SKM-1 treated with dmso at 0.1 percent for 144 hours (cell line): ENCODE measurements at regions not wholly inside any gene's neighbourhood (a gene's known extent, or its start where the extent isn't known, plus 50 kb on each side); places are given as distances from the start of the nearest gene placed in this dataset.
"Not testable (repeated sequence)": the region's sequence is repeated elsewhere in the genome, so short reads cannot be mapped to it uniquely, and the experiment has no call there.

Experiments
- DNase-seq: peaks from one replicate; lab custom pipeline; 2025; ENCODE audit not compliant: unreplicated experiment; lab: John Stamatoyannopoulos, UW

DNA sequence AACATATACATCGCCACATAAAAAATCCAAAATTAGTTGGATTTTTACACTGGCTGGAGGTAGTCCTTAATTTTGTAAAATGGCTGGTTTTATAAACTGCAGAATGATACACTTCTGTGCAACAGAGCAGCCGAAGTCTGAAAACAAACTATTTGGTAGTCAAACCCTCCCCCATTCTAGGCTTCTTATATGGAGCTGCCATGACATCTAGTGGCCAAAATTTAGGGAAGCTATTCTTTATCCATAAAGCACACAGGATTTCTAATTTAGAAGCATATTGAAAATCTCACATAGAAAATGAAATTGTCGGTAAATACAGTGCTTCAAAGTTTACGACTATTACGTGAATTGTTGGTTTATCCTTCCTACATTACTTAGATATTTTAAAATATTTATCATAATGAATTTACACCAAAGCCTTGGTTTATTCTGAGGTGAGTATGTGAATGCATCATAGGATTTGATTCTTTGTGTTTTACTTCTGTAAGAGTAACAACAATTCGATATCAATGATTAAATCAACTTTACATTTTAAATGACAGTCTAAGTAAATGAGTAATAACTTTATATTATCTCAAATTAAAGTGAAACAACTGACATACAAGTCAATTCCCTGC, 113.4 kb upstream of the FAM241A start:
- peak; percentile 60 for DNase-seq

DNA sequence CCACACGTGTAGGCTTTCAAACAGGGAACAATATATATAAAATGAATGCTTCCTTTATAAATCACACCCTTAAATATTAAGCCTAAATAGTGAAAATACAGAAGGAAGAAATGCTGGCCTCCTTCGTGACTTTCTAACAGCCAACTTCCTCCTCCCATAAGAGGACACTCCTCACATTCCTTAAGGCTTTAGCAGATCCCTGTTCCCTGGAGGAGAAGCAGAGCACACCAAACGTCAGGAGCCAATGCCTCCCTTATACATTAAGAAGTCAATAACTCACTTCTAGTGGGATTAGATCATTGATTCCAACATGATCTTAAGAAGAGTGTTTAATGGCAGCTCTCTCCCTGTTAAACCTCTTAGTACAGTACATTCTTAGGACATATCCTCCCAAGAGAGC, 108.4 kb upstream of the FAM241A start:
- DNase-seq = no peak

DNA sequence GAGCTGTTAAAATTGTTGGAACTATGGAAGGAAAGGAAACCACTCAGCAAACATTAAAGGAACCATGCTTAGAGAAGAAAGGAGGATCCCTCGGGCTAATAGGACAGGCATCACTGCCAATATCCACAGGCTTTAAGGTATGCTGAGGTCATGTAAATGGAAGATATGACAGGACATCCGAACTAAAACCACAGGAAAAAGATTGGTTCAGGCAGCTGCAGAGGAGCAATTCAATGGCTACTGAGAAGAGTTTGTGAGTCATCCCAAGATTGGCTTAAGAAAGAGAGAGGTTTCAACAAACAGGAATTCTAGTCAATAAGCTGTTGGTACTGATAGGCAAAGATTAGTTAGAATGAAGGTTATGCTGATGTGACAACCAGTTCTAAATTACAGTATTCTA, 106.4 kb upstream of the FAM241A start:
- DNase-seq = no peak

DNA sequence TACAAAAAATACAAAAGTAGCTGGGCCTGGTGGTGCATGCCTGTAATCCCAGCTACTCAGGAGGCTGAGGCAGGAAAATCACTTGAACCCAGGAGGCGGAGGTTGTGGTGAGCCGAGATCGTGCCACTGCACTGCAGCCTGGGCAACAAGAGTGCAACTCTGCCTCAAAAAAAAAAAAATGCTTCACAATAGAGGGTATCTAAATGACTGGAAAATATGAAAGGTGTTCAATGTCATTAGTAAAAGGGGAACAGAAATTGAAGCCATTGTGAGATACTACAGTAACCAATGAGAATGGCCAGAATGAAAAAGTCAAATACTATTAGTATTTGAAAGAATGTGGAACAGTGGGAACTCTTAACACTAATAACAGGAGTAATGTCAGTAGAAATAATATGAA, 96.1 kb upstream of the FAM241A start:
- not testable (repeated sequence) for DNase-seq

DNA sequence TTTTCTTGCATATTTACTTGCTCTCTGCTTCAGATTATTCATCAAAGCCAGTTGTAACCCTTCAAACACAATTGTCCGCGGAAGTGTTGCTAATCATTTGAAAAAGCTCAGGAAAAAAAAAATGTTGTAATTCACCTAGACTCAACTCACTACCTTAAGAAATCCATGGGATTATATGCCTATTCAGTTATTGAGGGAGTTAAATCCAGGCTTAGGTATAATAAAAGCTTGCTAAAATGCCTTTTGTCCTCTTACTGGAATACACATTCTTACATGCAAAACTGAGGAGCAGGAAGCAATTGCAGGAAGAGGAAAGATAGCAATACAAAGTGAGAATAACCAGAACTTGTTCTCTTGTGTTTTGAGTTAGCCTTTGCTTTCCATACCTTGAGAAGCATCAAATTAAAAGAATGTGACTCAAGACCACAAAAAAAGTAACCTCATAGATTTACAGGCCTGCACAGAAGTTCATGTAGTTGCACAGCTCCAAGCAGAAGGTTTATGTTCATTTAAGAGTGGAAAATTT, 91.4 kb upstream of the FAM241A start:
- no peak for DNase-seq

DNA sequence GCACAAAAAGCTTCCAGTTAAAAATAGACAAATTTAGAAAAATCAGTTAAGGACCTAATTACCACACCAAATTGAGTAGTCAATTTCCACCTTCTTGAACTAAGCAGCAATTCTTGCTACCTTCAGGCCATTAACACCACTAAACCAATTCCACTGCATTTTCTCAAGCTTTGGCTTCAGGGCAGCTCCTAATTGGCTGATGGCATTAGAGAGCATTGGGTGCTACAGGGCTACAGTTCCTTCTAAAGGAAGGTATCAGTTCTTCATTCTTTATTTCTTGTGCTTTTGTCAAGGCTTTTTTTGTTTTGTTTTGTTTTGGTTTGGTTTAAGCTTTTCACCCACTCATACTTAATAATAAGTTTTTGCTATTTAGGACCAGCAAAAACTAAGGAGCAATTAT, 90.2 kb upstream of the FAM241A start:
- no peak for DNase-seq

DNA sequence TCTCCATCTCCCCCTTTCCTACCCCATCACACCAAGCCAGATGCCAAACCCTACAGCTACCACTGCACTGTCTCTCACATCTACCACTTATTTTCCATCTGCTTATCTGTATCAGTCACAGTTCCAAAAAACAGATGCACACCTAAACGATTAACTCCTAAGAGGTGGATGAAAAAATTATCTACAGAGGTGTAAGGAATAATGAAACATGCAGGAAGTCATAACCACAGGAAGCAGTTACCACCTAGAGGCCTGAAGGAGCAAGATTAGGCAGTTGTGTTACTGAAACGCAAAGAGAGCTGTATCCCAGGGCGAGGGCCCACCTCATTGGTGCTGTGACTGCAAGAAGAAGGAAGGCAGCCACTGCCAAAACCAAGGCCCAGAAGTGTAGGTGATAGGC, 87.8 kb upstream of the FAM241A start:
- DNase-seq = no peak

DNA sequence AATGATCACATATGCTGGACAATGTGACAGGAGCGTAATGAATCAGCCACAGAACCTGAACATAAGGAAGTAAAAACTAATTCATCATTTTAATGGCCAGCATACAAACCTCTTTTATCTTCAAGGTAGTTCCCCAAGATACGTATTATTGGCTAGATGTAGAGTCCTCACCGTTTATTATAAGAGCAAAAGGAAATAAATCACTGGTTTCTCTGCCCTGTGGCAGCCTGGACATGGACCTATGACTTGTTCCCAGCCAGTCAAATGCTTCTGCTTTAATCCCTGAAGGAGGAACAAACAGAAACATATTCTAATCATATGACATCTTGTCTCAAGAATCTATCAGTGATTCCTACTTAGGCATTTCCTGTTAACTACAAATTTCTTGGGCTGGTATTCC, 86.8 kb upstream of the FAM241A start:
- DNase-seq = no peak

DNA sequence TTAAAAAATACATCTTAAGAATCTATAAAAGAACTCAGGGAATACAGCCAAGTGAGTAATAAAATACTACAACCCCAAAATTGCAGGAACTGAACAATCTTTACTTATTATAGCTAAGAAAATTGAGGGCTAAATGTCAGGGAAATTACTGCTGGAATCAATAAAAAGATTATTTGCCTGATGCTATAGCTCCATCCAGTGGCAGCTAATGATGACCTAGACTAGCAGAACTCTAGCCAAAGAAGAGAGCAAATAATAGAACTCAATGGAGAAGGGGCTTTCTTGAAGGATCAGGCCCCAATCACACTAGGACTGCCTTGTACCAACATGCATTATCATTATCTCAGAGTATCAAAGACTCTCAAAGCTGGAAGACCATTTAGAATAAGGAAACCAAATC, 85.0 kb upstream of the FAM241A start:
- DNase-seq = no peak

DNA sequence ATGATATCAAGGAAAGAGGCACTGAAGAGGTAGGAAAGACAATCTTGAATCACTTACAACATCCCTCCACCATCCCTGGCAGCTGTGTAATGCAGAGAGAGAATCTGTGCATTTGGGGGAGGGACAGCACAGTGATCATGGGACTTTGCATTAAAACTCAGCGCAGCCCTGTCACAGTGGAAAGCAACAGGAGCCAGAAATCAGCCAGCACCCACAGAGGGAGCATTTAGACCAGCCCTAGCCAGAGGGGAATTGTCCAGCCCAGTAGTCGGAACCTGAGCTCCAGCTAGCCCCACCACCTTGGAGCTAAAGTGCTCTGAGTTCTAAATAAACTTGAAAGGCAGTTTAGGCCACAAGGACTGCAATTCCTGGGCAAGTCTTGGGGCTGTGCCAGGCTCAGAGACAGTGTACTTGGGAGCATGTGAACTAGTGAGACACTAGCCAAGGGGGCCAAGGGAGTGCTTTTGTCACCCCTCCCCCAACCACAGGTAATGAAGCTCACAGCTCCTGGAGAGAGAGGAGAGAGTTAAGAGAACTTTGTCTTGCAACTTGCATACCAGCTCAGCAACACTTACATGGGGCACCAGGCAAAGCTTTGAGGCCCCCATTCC, 83.9 kb upstream of the FAM241A start:
- DNase-seq = no peak

DNA sequence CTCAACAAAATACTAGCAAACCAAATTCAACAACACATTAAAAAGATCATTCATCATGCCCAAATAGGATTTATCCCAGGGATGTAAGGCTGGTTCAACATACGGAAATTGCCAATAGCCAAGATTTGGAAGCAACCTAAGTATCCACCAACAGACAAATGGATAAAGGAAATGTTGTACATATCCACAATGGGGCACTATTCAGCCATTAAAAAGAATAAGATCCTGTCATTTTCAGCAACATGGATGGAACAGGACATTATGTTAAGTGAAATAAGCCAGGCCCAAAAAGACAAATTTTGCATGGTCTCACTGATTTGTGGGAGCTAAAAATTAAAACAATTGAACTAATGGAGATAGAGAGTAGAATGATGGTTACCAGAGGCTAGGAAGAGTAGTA, 82.0 kb upstream of the FAM241A start:
- DNase-seq = no peak

DNA sequence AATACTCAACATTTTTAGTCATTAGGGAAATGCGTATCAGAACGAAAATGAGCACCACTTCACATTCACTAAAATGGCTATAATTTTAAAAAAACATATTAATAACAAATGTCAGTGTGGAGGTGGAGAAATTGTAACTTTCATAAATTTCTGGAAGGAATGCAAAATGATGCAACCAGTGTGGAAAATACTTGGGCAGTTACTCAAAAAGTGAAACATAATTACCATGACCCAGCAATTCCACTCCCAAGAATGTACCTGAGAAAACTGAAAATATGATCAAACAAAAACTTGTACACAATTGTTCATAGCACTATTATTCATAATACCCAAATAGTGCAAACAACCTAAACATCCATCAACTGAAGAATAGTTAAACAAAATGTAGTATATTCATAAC, 76.1 kb upstream of the FAM241A start:
- DNase-seq = no peak

DNA sequence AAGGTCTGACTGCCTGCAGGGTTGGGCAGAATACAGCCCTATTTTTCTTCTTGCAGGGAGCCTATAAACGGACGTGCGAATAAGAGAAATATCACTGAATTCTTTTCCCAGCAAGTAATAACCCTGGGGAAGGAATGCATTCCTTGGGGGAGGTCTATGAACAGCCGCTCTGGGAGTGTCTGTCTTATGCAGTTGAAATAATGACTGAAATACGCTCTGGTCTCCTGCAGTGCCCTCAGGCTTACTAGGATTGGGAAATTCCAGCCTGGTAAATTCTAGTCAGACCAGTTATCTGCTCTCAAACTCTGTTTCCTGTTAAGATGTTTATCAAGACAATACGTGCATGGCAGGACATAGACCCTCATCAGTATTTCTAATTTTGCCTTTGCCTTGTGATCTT, 72.1 kb upstream of the FAM241A start:
- no peak for DNase-seq

DNA sequence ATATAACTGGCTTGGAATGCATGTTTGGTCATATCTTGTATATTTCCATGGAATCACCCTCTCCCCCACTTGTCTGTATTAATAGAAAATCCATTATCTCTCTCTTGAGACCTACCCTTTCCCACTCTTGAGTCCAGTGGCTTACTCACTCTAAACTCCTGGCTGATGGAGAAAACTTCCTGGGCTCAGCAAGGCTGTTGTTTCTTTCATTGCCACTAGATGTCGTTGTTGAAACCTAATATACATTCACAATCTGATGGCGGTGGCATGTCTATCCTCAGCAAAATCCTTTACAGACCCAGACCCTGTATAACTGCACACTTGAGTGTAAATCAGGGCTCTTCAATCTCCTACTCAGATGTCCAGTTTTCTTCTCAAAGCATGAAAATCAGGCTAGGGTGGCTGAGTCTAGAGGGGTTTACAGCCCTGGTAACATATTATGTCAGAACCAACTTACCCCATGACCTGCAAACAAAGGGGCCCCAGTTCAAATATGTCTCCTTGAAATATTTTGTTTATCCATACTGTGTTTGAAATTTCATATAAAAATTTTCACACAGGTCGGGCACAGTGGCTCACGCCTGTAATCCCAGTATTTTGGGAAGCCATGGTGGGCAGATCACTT, 70.0 kb upstream of the FAM241A start:
- peak; percentile 31 for DNase-seq

DNA sequence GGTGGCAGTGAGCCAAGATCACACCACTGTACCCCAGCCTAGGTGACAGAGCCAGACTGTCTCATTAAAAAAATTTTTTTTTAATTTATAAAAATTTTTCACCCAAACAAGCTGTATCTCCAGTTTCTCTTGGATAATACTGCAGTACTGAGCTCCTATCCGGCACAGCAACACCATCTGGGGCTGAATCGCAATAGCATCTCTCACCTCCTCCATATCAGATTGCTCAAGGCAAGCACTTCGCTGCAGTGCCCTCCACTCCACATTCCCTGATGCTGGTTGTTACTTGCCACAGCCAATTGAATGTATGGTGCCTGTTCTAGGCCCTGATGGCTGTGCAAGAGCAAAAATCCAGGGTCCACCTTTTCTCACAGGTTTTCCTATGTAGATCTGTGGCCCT, 69.3 kb upstream of the FAM241A start:
- DNase-seq = peak; percentile 55

DNA sequence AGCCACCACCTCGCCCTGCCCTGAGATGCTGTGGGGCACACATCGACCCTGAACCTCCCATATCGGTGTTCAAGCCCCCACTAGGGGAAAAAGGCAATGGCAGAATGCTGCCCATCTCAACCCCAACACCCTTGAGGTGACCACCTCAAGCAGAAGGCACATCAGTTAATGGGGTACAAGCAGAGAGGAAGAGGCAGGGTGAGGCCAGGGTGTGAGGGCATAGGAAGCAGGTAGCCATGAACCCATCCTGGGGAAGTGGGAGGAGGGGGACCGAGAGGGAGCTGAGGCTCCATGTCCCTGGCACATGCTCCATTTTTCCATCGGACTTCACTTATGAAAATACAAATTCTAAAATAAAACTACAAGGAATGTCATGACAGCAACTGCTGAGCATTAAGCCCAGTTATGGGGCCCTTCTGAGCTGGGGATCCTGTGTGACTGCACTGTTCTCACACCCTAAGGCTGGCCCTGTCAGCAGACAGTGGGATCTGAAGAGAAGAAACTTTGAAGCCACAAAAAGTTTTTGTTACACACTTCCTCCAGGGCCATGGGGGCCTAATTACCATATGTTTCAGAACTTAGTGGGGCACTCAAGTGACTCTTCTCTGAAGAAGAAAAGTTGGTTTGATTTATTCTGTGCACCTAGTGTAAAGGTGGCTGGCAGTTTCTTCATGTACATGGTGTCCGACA, 68.2 kb upstream of the FAM241A start:
- no peak for DNase-seq

DNA sequence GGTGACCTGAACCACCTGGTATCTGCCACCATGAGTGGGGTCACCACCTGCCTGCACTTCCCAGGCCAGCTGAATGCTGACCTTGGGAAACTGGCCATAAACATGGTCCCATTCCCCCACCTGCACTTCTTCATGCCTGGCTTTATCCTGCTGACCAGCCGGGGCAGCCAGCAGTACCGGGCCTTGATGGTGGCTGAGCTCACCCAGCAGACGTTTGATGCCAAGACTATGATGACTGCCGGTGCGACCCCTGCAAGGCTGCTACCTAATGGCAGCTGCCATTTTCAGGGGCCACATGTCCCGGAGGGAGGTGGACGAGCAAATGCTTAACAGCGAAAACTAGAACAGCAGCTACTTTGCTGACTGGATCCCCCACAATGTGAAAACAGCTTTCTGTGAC, 67.5 kb upstream of the FAM241A start:
- no peak for DNase-seq

DNA sequence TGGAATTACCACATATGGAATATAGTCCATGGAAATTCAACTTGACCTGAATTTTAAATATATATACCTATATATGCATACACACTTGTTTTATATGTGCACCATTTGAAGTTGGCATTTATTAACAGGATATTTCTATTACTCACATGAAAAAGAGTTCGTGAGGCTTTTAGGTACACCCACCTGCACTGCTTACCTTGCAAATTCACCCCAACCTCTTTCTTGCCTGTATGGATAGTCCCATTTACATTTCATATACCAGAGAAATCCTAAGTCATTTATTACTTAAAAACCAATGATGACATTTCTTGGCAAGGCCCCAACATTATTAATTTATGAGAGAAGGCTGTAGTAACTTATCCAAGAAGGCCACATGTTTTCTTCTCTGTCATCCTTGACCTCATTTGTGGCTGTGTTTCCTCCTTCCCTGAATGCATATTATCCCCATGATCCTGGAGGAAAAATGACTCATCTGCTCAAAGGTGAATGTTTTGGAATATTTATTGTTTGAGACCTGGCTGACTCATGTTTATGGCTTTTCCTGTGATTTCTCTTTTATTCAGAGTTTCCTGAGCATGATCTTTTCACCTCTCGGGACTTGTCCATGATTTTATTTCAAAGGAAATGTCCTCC, 62.2 kb upstream of the FAM241A start:
- no peak for DNase-seq

DNA sequence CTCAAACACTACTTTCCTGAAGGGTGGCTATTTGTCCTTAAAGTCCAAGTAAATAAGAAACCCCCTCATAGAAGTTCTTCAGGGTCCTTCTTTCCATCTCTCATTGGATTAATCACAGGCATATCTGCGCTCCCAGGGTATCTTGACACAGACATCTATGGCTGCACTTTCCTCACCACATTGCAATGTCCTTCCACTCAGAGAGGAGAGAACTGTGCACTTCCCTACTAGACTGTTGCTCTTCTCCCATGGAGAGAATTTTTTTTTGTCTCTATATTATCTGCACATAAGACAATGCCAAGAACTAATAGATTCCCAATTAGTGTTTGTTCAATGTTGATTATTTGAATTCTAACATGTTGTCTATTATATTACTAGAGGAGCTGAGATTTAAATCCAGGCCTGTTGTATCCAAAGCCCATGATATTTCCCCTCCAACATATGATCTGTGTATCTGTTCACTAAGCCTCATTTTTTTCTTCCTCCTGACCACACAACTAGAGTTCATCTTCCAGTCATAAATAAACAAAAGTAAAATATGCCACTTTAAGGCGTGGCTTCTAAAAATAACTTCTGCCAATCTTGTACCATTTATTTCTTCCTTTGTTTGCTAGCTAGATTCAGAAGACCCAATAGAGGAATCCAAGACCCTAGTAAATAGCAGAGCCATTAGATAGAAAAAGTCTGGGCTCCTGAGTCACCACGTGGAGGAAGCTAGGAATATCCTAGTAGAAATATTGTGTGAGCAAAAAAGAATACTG, 61.5 kb upstream of the FAM241A start:
- DNase-seq = no peak

DNA sequence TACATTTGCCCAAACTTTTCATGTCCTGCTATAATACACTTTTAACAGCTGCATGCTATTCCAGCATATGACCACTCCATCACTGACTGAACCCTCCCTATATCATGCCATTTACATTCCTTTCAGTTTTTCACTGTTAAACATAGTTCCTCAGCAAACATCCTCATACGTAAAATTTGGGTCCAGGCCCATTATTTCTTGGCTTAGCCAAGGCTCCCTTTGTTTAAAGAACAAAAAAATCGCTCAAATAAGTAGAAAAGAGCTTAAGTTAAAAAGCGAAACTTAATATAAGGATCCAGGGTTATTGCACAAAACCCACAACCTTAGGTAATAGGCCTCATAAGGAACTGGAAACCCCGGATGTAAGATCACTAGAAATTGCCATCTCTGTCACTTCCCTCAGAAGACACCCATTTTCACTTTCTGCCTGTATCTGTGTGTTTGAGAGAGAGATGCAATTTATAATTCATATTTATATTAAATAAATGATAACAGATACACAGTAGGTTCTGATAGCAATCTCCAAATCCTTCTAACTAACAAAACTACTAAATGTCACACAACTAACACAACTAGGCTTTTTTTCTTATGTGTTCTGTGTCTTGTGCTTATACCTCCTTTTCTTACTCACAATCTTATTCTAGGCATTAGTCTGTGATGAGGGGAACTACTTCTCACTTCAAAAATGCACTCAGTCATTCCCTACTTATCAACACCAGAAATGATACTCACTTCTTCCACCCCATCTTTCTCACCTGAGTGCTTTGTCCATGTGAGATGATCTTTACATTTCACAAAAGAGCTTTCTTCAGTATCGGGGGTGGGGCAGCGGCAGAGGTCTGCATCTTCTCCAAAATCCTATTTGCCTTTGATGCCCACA, 59.9 kb upstream of the FAM241A start:
- peak; percentile 89 for DNase-seq
